GM12878 (cell line): ENCODE measurements at regions not wholly inside any gene's neighbourhood (a gene's known extent, or its start where the extent isn't known, plus 50 kb on each side); places are given as distances from the start of the nearest gene placed in this dataset.

Experiments used
- ATAC-seq: fragments of 200-7000 bp; cut with Tn5 transposase; 3 replicates; pipeline ENCODE4 v1.9.1; 2020; ENCODE audit warnings: mild to moderate bottlenecking, moderate library complexity
- BruUV-seq: library from RNA; stranded (reverse); fragments of 400-500 nt; replicated peaks from 2 replicates; lab custom pipeline; 2021; lab: Mats Ljungman, UMichigan
- CTCF ChIA-PET: fragments of 300-600 bp; sonication (Branson Sonifier 250); formaldehyde crosslinking; extraction: SDS; loops from one replicate; lab custom pipeline; 2021; ENCODE audit warnings: inconsistent platforms; lab: Yijun Ruan, JAX
- POLR2A ChIA-PET: fragments of 350-600 bp; formaldehyde crosslinking; extraction: SDS; loops from one replicate; lab custom pipeline; 2021; ENCODE audit warnings: inconsistent platforms; lab: Charles Lee
- RAD21 ChIA-PET: fragments of 300-600 bp; sonication (Branson Sonifier 250); formaldehyde crosslinking; loops from one replicate; lab custom pipeline; 2023; ENCODE audit warnings: antibody characterized with exemption; ENCODE audit not compliant: unreplicated experiment; lab: Charles Lee
- SMC1A ChIA-PET: fragments of 300-600 bp; sonication (Branson Sonifier 250); formaldehyde crosslinking; loops from one replicate; lab custom pipeline; 2023; ENCODE audit not compliant: unreplicated experiment, uncharacterized antibody; lab: Charles Lee
- DNase-seq: peaks from one replicate; pipeline ENCODE4 v3.0.0-alpha.2; 2011; ENCODE audit warnings: low read depth, low spot score
- FAIRE-seq: peaks from 3 replicates; lab custom pipeline; 2011; peaks lifted over from hg19 to GRCh38; lab: Jason Lieb, UNC
- H2AFZ ChIP-seq: 2 replicates; pipeline ENCODE4 v1.6.0; 2011; ENCODE audit warnings: low read depth, low read length, control low read depth; ENCODE audit not compliant: control insufficient read depth
- H3K27ac ChIP-seq: 2 replicates; pipeline ENCODE4 v1.5.1; 2011; ENCODE audit warnings: control low read depth; ENCODE audit not compliant: control insufficient read depth, insufficient read depth
- H3K27me3 ChIP-seq, 2 experiments: replicated peaks in 1 of 2; 2 replicates each; pipeline versions ENCODE4 v1.6.0 to v1.6.1; 2011; ENCODE audit warnings: low read length in 1 of 2; ENCODE audit not compliant: control insufficient read depth in 2 of 2, insufficient read depth in 2 of 2
- H3K36me3 ChIP-seq, 2 experiments: 2 replicates each; pipeline ENCODE4 v1.5.1; 2011; ENCODE audit warnings: low read length in 1 of 2; ENCODE audit not compliant: control insufficient read depth in 2 of 2, insufficient read depth in 2 of 2
- H3K4me1 ChIP-seq: 2 replicates; pipeline ENCODE4 v1.6.1; 2011; ENCODE audit warnings: mild to moderate bottlenecking, low read length, moderate library complexity, mixed read lengths; ENCODE audit not compliant: control insufficient read depth, insufficient read depth
- H3K4me2 ChIP-seq: 2 replicates; pipeline ENCODE4 v1.6.0; 2011; ENCODE audit warnings: control low read depth; ENCODE audit not compliant: control insufficient read depth, insufficient read depth
- H3K4me3 ChIP-seq: fragments of 200-600 bp; sonication (generic); 2 replicates; pipeline ENCODE4 v1.5.1; 2016
- H3K79me2 ChIP-seq: 2 replicates; pipeline ENCODE4 v1.6.0; 2011; ENCODE audit warnings: low read length; ENCODE audit not compliant: control insufficient read depth, insufficient read depth
- H3K9ac ChIP-seq: 2 replicates; pipeline ENCODE4 v1.8.0; 2011; ENCODE audit warnings: low read length, control low read depth, mixed read lengths; ENCODE audit not compliant: control insufficient read depth, insufficient read depth
- H3K9me3 ChIP-seq: replicated peaks from 3 replicates; pipeline ENCODE4 v1.5.1; 2011; ENCODE audit warnings: mild to moderate bottlenecking, low read length; ENCODE audit not compliant: control insufficient read depth, insufficient read depth
- H4K20me1 ChIP-seq: 2 replicates; pipeline ENCODE4 v1.6.0; 2011; ENCODE audit not compliant: control insufficient read depth, insufficient read depth
- ASH2L ChIP-seq: fragments of 300-600, 200-600 bp; sonication (generic); IDR thresholded peaks from 2 replicates; pipeline ENCODE4 v1.6.1; 2017; ENCODE audit warnings: low read depth, mild to moderate bottlenecking, borderline replicate concordance
- CREB1 ChIP-seq: IDR thresholded peaks from 2 replicates; pipeline ENCODE4 v1.6.1; 2012; ENCODE audit warnings: low read depth, mild to moderate bottlenecking, inconsistent platforms
- FOS ChIP-seq: IDR thresholded peaks from 3 replicates; pipeline ENCODE4 v1.6.1; 2011; ENCODE audit warnings: borderline replicate concordance; ENCODE audit not compliant: insufficient read length; ENCODE audit errors: extremely low read depth
- GATAD2B ChIP-seq: fragments of 450-650 bp; conservative IDR thresholded peaks from 2 replicates; pipeline ENCODE4 v1.6.1; 2017; ENCODE audit warnings: low read depth, mild to moderate bottlenecking, moderate library complexity
- MEF2A ChIP-seq: IDR thresholded peaks from 2 replicates; pipeline ENCODE4 v1.6.1; 2011; ENCODE audit warnings: low read depth, mild to moderate bottlenecking, low read length, moderate library complexity; ENCODE audit not compliant: insufficient read depth
- POLR2A ChIP-seq: IDR thresholded peaks from 2 replicates; pipeline ENCODE4 v1.6.1; 2011; ENCODE audit warnings: low read depth, mild to moderate bottlenecking, low read length
- RAD51 ChIP-seq: fragments of 450-650 bp; IDR thresholded peaks from 2 replicates; pipeline ENCODE4 v1.6.1; 2016; ENCODE audit warnings: moderate library complexity, mild to moderate bottlenecking, inconsistent platforms
- RELA ChIP-seq: fragments of 450-650 bp; IDR thresholded peaks from 2 replicates; pipeline ENCODE4 v1.8.0; 2014; ENCODE audit warnings: borderline replicate concordance; ENCODE audit not compliant: partially characterized antibody
- SPI1 ChIP-seq: IDR thresholded peaks from 2 replicates; pipeline ENCODE4 v1.6.1; 2011; ENCODE audit warnings: low read depth, mild to moderate bottlenecking, low read length, moderate library complexity, borderline replicate concordance; ENCODE audit not compliant: insufficient read depth
- SREBF2 ChIP-seq: IDR thresholded peaks from 2 replicates; pipeline ENCODE4 v1.6.1; 2012; ENCODE audit warnings: mild to moderate bottlenecking, low read length
- in situ Hi-C: fragments of 300-500 bp; cut with MboI; formaldehyde crosslinking; loops from 9 replicates; pipeline ENCODE4 v1.14.3; 2018; ENCODE audit warnings: mixed read lengths
- intact Hi-C: fragments of 100-400 bp; cut with micrococcal nuclease; formaldehyde crosslinking; loops from one replicate; pipeline ENCODE4 v1.14.2; 2022; ENCODE audit not compliant: unreplicated experiment
- TF ChIP-seq, protein P1 (sequence below): IDR thresholded peaks from 2 replicates; pipeline ENCODE4 v1.6.1; 2011; ENCODE audit warnings: low read depth, low read length, improper control_type of control experiment, borderline replicate concordance
- TF ChIP-seq, protein P2 (sequence below): fragments of 150-350 bp; IDR thresholded peaks from 2 replicates; pipeline ENCODE4 v1.6.1; 2016; ENCODE audit warnings: low read depth, low read length

- POLR2A ChIA-PET: no interaction called here
- H4K20me1 ChIP-seq: no peaks in the 10 kb centered on the region
- SMC1A ChIA-PET: interaction anchor here (0.7 kb wide), 1 partner anchor 14 kb away, joined by 3 read pairs; no protein-coding TSS in a partner anchor
- in situ Hi-C loops: no loop called here
- no peak overlapping the region for H2AFZ ChIP-seq
- no peak overlapping the region for H3K27ac ChIP-seq
- RAD21 ChIA-PET: no interaction called here
- H3K79me2 ChIP-seq: no peaks in the 10 kb centered on the region
- CTCF ChIA-PET: interaction anchor here (1.0 kb wide), 1 partner anchor 10 kb away, joined by 3 read pairs; no protein-coding TSS in a partner anchor
- H3K36me3 ChIP-seq: no peaks in the 10 kb centered on the region
- DNase-seq: no peak
- no peak for ATAC-seq
- intact Hi-C loops: no loop called here
- H3K9me3 ChIP-seq: no peaks in the 10 kb centered on the region
- H3K27me3 ChIP-seq: no peaks in the 10 kb centered on the region
- no peak overlapping the region for H3K9ac ChIP-seq
- FAIRE-seq: no peak
- no peak overlapping the region for H3K4me2 ChIP-seq
- no peak overlapping the region for H3K4me3 ChIP-seq
- no TSS peak for BruUV-seq
- H3K4me1 ChIP-seq: no peaks in the 10 kb centered on the region
- no peak for TF ChIP-seq SREBF2
- no peak for TF ChIP-seq POLR2A
- TF ChIP-seq MEF2A: no peak
- TF ChIP-seq, protein P1, sequence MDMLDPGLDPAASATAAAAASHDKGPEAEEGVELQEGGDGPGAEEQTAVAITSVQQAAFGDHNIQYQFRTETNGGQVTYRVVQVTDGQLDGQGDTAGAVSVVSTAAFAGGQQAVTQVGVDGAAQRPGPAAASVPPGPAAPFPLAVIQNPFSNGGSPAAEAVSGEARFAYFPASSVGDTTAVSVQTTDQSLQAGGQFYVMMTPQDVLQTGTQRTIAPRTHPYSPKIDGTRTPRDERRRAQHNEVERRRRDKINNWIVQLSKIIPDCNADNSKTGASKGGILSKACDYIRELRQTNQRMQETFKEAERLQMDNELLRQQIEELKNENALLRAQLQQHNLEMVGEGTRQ: no peak
- no peak for TF ChIP-seq GATAD2B
- TF ChIP-seq SPI1: no peak
- no peak for TF ChIP-seq ASH2L
- TF ChIP-seq RAD51: no peak
- TF ChIP-seq RELA: no peak
- no peak for TF ChIP-seq CREB1
- no peak for TF ChIP-seq FOS
- TF ChIP-seq, protein P2, sequence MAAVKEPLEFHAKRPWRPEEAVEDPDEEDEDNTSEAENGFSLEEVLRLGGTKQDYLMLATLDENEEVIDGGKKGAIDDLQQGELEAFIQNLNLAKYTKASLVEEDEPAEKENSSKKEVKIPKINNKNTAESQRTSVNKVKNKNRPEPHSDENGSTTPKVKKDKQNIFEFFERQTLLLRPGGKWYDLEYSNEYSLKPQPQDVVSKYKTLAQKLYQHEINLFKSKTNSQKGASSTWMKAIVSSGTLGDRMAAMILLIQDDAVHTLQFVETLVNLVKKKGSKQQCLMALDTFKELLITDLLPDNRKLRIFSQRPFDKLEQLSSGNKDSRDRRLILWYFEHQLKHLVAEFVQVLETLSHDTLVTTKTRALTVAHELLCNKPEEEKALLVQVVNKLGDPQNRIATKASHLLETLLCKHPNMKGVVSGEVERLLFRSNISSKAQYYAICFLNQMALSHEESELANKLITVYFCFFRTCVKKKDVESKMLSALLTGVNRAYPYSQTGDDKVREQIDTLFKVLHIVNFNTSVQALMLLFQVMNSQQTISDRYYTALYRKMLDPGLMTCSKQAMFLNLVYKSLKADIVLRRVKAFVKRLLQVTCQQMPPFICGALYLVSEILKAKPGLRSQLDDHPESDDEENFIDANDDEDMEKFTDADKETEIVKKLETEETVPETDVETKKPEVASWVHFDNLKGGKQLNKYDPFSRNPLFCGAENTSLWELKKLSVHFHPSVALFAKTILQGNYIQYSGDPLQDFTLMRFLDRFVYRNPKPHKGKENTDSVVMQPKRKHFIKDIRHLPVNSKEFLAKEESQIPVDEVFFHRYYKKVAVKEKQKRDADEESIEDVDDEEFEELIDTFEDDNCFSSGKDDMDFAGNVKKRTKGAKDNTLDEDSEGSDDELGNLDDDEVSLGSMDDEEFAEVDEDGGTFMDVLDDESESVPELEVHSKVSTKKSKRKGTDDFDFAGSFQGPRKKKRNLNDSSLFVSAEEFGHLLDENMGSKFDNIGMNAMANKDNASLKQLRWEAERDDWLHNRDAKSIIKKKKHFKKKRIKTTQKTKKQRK: no peak
These were observed 176.9 kb upstream of the OPRM1 start for GRCh38 chr6:153862139-153862538.
